ENCODE measurements at regions not wholly inside any gene's neighbourhood (a gene's known extent, or its start where the extent isn't known, plus 50 kb on each side); places are given as distances from the start of the nearest gene placed in this dataset.

GRCh38 chr18:51522821-51523220, 325.3 kb upstream of the MEX3C start:
- TF ChIP-seq, protein P1, sequence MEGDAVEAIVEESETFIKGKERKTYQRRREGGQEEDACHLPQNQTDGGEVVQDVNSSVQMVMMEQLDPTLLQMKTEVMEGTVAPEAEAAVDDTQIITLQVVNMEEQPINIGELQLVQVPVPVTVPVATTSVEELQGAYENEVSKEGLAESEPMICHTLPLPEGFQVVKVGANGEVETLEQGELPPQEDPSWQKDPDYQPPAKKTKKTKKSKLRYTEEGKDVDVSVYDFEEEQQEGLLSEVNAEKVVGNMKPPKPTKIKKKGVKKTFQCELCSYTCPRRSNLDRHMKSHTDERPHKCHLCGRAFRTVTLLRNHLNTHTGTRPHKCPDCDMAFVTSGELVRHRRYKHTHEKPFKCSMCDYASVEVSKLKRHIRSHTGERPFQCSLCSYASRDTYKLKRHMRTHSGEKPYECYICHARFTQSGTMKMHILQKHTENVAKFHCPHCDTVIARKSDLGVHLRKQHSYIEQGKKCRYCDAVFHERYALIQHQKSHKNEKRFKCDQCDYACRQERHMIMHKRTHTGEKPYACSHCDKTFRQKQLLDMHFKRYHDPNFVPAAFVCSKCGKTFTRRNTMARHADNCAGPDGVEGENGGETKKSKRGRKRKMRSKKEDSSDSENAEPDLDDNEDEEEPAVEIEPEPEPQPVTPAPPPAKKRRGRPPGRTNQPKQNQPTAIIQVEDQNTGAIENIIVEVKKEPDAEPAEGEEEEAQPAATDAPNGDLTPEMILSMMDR (IDR thresholded peaks at IDR 0.05; ENCODE audit: control insufficient read depth, extremely low read depth, insufficient read depth) = no peak
- no peak overlapping the region for H3K4me3 ChIP-seq (ENCODE audit: low read depth, low read length)
- no peak for DNase-seq (ENCODE audit: low read depth)

DNA sequence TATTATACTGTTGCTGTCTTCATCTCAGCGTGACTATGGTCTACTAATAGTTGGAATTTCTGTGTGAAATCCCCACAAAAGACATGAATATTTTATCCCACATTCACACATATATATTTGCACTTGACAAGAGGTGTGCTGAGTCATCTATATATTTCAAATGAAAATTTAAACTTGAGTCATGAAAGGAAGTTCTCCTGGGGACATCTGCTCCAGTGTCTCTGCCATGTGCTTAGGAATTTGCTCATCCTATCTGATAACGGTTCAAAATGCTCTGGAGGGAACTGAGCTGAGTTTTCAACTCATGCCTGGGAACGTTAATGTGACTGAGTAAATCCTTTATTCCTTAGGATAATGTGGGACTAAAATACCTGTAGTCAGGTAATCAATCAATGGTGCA, 326.2 kb upstream of the MEX3C start:
- TF ChIP-seq, protein P1 (IDR thresholded peaks at IDR 0.05; ENCODE audit: control insufficient read depth, extremely low read depth, insufficient read depth) = no peak
- no peak for DNase-seq (ENCODE audit: low read depth)
- H3K4me3 ChIP-seq (ENCODE audit: low read depth, low read length) = no peak overlapping the region

- H3K4me3 ChIP-seq (ENCODE audit: low read depth, low read length) = no peak overlapping the region
- DNase-seq (ENCODE audit: low read depth) = no peak
- TF ChIP-seq, protein P1 (IDR thresholded peaks at IDR 0.05; ENCODE audit: control insufficient read depth, extremely low read depth, insufficient read depth) = no peak
These were observed 328.2 kb upstream of the MEX3C start for GRCh38 chr18:51525453-51526225.

DNA sequence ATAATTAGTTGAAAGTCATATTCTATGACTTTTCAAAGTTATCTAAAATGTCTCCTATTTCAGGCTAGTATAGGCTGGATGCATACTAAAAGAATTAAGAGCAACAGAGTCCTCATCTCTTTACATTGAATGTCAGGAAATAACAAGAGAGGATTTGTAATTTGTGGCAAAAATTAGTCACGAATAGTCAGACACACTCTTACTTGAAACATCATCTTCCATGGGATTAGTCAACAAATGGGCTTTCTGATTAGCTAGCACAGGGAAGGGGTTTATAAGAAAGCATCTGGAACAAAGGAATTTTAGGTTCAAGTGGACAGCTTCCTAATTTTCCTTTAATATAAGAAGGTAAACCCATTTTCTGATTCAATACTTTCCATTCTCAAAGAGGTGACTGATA, 330.3 kb upstream of the MEX3C start:
- no peak overlapping the region for H3K4me3 ChIP-seq (ENCODE audit: low read depth, low read length)
- TF ChIP-seq, protein P1 (IDR thresholded peaks at IDR 0.05; ENCODE audit: control insufficient read depth, extremely low read depth, insufficient read depth) = no peak
- DNase-seq (ENCODE audit: low read depth) = no peak

DNA sequence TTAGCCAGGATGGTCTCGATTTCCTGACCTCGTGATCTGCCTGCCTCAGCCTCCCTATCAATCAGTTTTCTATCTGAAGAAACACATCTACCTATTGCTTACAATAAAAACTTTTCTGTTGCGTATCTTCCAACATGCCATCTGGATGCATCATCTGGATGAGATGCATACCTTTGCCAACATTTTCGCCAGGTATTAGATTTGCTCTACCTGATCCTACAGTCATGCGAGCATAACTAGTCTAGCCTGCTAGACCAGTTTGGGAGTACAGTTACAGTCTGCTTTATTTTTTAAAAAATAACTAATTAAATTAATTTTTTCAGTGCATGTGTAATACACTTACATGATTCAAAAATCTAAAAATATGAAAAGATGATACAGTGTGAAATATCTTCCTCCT, 334.0 kb upstream of the MEX3C start:
- TF ChIP-seq, protein P1 (IDR thresholded peaks at IDR 0.05; ENCODE audit: control insufficient read depth, extremely low read depth, insufficient read depth) = no peak
- H3K4me3 ChIP-seq (ENCODE audit: low read depth, low read length) = no peak overlapping the region
- peak; percentile 46 for DNase-seq (ENCODE audit: low read depth)

GRCh38 chr18:51537487-51537886, 340.0 kb upstream of the MEX3C start:
- DNase-seq (ENCODE audit: low read depth) = peak; percentile 70
- no peak overlapping the region for H3K4me3 ChIP-seq (ENCODE audit: low read depth, low read length)
- TF ChIP-seq, protein P1 (IDR thresholded peaks at IDR 0.05; ENCODE audit: control insufficient read depth, extremely low read depth, insufficient read depth) = peak; percentile 85

DNA sequence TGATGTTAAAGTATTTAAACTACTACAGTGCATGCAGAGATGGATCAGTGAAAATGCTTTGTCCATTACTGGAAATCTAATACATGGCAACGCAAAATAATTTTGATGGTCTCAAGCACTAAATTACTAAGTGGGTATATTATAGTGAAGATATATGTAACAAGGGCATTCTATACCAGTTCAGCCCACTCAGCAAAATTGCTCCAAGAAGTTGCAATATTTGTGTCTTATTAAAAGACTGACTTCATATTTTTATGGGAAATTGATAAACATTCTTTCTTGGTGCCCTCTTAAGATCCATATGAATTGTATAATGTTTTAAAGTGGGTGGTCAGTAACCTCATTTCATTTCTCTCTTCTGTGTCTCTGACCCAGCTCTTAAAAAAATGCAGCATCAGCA, 343.1 kb upstream of the MEX3C start:
- TF ChIP-seq, protein P1 (IDR thresholded peaks at IDR 0.05; ENCODE audit: control insufficient read depth, extremely low read depth, insufficient read depth) = no peak
- DNase-seq (ENCODE audit: low read depth) = no peak
- H3K4me3 ChIP-seq (ENCODE audit: low read depth, low read length) = no peak overlapping the region

Measured in LNCaP clone FGC (cell line).